Body of pancreas (tissue), 4 donors: ENCODE measurements at regions not wholly inside any gene's neighbourhood (a gene's known extent, or its start where the extent isn't known, plus 50 kb on each side); places are given as distances from the start of the nearest gene placed in this dataset.

Source experiments
- ATAC-seq: fragments of 150-250 bp; one replicate; pipeline ENCODE4 v1.9.1; 2016
- DNase-seq, 4 donors: peaks; one replicate each; pipeline ENCODE4 v3.0.0-alpha.2; 2019
- H3K27ac ChIP-seq, 4 donors: fragments of 200-600 bp; sonication (generic); 1 replicate in 3 of 4; 2 replicates in 1 of 4; pipeline versions ENCODE4 v1.5.1 to v1.6.1; 2016 to 2019; ENCODE audit warnings: mild to moderate bottlenecking in 1 of 4, mixed read lengths in 1 of 4, moderate library complexity in 1 of 4
- H3K27me3 ChIP-seq, 2 donors: fragments of 200-600 bp; sonication (generic); one replicate each; pipeline ENCODE4 v1.6.0; 2016; ENCODE audit warnings: mild to moderate bottlenecking in 1 of 2
- H3K36me3 ChIP-seq, 2 donors: fragments of 200-600 bp; sonication (generic); replicated peaks in 1 of 2; 2 replicates each; pipeline ENCODE4 v1.5.1; 2016; ENCODE audit warnings: low read depth in 2 of 2; ENCODE audit not compliant: insufficient read depth in 1 of 2
- H3K4me1 ChIP-seq: fragments of 200-600 bp; sonication (generic); one replicate; pipeline ENCODE4 v1.6.0; 2016
- H3K4me3 ChIP-seq, 2 donors: fragments of 200-600 bp; sonication (generic); 1 replicate in 1 of 2; 2 replicates in 1 of 2; pipeline ENCODE4 v1.5.1; 2016 to 2019
- H3K9me3 ChIP-seq, 3 donors: fragments of 200-600 bp; sonication (generic); 1 replicate in 2 of 3; 2 replicates in 1 of 3; pipeline ENCODE4 v1.5.1; 2016
- POLR2A ChIP-seq, 3 donors: fragments of 450-650 bp; IDR thresholded peaks; one replicate each; pipeline ENCODE4 v1.6.1; 2016; ENCODE audit warnings: antibody characterized with exemption in 3 of 3, mild to moderate bottlenecking in 2 of 3
- WGBS, 2 donors: methylation state at CpG; one replicate each; pipeline ENCODE4 v1.1.5; 2017; 5-methylcytosine and 5-hydroxymethylcytosine counted together
- intact Hi-C: fragments of 100-400 bp; cut with DNase I; formaldehyde crosslinking; loops from one replicate; pipeline ENCODE4 v1.15.1; 2023
- TF ChIP-seq, protein P1 (sequence below), 7 experiments: fragments of 450-650 bp in 4 of 7; fragments of 200-600 bp in 3 of 7; sonication (generic) in 3 of 7; IDR thresholded peaks; one replicate each; pipeline ENCODE4 v1.5.1; 2016 to 2019; ENCODE audit warnings: antibody characterized with exemption in 7 of 7

GRCh38 chr3:178152988-178153387, 383.2 kb upstream of the KCNMB2 start:
- no peaks in the 10 kb centered on the region for H3K36me3 ChIP-seq
- DNase-seq (no peak), ATAC-seq (no peak)
- TF ChIP-seq POLR2A (IDR thresholded peaks at IDR 0.05), result no peak
- TF ChIP-seq, protein P1, sequence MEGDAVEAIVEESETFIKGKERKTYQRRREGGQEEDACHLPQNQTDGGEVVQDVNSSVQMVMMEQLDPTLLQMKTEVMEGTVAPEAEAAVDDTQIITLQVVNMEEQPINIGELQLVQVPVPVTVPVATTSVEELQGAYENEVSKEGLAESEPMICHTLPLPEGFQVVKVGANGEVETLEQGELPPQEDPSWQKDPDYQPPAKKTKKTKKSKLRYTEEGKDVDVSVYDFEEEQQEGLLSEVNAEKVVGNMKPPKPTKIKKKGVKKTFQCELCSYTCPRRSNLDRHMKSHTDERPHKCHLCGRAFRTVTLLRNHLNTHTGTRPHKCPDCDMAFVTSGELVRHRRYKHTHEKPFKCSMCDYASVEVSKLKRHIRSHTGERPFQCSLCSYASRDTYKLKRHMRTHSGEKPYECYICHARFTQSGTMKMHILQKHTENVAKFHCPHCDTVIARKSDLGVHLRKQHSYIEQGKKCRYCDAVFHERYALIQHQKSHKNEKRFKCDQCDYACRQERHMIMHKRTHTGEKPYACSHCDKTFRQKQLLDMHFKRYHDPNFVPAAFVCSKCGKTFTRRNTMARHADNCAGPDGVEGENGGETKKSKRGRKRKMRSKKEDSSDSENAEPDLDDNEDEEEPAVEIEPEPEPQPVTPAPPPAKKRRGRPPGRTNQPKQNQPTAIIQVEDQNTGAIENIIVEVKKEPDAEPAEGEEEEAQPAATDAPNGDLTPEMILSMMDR (IDR thresholded peaks at IDR 0.05), result no peak
- no peaks in the 10 kb centered on the region for H3K27me3 ChIP-seq
- H3K4me1 ChIP-seq, result no peaks in the 10 kb centered on the region
- H3K27ac ChIP-seq, result no peak overlapping the region
- intact Hi-C loops, result no loop called here
- H3K9me3 ChIP-seq, result no peaks in the 10 kb centered on the region
- no peak overlapping the region for H3K4me3 ChIP-seq

GRCh38 chr3:178155521-178155920, 380.7 kb upstream of the KCNMB2 start:
- no peaks in the 10 kb centered on the region for H3K9me3 ChIP-seq
- no peak overlapping the region for H3K4me3 ChIP-seq
- TF ChIP-seq, protein P1 (IDR thresholded peaks at IDR 0.05), result no peak
- TF ChIP-seq POLR2A (IDR thresholded peaks at IDR 0.05), result no peak
- WGBS, 2 donors, result 100% methylated on average over 2 of the region's 2 CpGs
- ATAC-seq (no peak), DNase-seq (no peak)
- H3K27ac ChIP-seq, result no peak overlapping the region
- intact Hi-C loops, result no loop called here
- H3K4me1 ChIP-seq, result no peaks in the 10 kb centered on the region
- H3K27me3 ChIP-seq, result no peaks in the 10 kb centered on the region
- H3K36me3 ChIP-seq, result no peaks in the 10 kb centered on the region

DNA sequence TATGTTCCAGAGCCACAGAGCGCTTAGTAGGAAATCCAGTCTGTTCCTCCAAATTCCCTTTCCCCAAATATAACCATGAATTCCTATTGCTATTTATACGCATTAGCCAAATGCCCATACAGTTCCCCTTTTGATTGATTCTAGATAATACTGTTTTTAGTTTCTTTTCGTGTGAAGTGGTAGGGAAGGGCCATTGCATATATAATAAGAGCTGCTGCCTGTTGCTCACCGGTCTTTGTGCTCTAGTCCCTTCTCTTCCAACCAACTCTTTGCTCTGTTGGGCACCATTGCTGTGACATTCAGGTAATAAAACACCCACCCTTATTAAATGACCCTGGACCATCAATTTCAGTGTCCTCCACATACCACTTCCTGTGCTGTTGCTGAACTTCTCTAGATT, 379.9 kb upstream of the KCNMB2 start:
- DNase-seq (no peak), ATAC-seq (no peak)
- Histone ChIP-seq H3K4me1 (no peaks in the 10 kb centered on the region), H3K4me3 (no peak overlapping the region), H3K27ac (no peak overlapping the region), H3K9me3 (no peaks in the 10 kb centered on the region), H3K27me3 (no peaks in the 10 kb centered on the region), H3K36me3 (no peaks in the 10 kb centered on the region)
- intact Hi-C loops, result no loop called here
- 63 to 69% methylated on average over 4 of the region's 4 CpGs for WGBS, 2 donors
- no peak for TF ChIP-seq POLR2A (IDR thresholded peaks at IDR 0.05)
- TF ChIP-seq, protein P1 (IDR thresholded peaks at IDR 0.05), result no peak

- no peaks in the 10 kb centered on the region for H3K9me3 ChIP-seq
- intact Hi-C loops, result no loop called here
- ATAC-seq (no peak), DNase-seq (no peak)
- TF ChIP-seq POLR2A (IDR thresholded peaks at IDR 0.05), result no peak
- TF ChIP-seq, protein P1 (IDR thresholded peaks at IDR 0.05), result no peak
- no peaks in the 10 kb centered on the region for H3K4me1 ChIP-seq
- no peaks in the 10 kb centered on the region for H3K36me3 ChIP-seq
- 58 to 62% methylated on average over 2 of the region's 2 CpGs for WGBS, 2 donors
- H3K27ac ChIP-seq, result no peak overlapping the region
- H3K4me3 ChIP-seq, result no peak overlapping the region
- H3K27me3 ChIP-seq, result no peaks in the 10 kb centered on the region
These were observed 376.5 kb upstream of the KCNMB2 start for GRCh38 chr3:178159691-178160220.

GRCh38 chr3:178169421-178169820, 366.8 kb upstream of the KCNMB2 start:
- ATAC-seq, result no peak
- Histone ChIP-seq H3K27me3 (no peaks in the 10 kb centered on the region), H3K27ac (no peak overlapping the region), H3K4me1 (no peaks in the 10 kb centered on the region), H3K36me3 (no peaks in the 10 kb centered on the region), H3K9me3 (no peaks in the 10 kb centered on the region), H3K4me3 (no peak overlapping the region)
- 78 to 84% methylated on average over 2 of the region's 2 CpGs for WGBS, 2 donors
- DNase-seq, result no peak
- TF ChIP-seq POLR2A (IDR thresholded peaks at IDR 0.05), result no peak
- TF ChIP-seq, protein P1 (IDR thresholded peaks at IDR 0.05), result no peak
- intact Hi-C loops, result no loop called here
